ENCODE measurements at regions not wholly inside any gene's neighbourhood (a gene's known extent, or its start where the extent isn't known, plus 50 kb on each side); places are given as distances from the start of the nearest gene placed in this dataset.
"Not testable (repeated sequence)": the region's sequence is repeated elsewhere in the genome, so short reads cannot be mapped to it uniquely, and the experiment has no call there.

DNA sequence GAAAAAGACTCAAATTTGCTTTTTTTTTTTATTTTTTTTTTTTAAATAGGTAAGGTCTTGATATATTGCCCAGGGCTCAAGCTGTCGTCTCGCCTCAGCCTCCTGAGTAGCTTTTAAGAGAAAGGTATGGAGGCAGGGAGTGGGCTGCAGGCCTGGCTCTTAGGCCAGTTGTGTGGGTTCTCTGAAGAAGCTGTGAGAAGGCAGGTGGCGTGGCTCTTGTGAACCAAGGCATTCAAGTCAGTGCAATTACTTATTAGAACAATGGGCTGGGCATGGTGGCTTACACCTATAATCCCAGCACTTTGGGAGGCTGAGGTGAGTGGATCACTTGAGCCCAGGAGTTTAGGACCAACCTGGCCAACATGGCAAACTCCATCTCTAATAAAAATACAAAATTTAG lies 244.0 kb upstream of the SFRP2 start:
- no peak for DNase-seq (ENCODE audit: low spot score)

DNA sequence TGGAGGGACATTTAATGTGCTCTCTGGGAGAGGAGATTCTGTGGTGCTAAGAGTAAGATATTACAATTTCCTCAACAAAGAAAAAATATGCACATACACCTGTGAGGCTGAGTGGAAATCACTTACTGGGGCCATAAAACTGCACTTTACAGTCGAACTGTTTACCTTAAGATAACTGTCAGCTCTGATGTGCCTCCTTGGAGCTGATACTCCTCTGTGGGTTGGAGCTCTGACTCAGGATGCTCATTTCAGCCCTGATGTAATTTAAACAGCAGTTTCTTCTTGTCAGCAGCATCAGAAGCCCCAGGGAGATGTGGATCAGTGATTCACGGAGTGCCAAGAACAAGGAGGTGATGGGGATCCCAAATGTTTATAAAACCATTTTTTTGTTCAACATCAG lies 241.9 kb upstream of the SFRP2 start:
- no peak for DNase-seq (ENCODE audit: low spot score)

DNA sequence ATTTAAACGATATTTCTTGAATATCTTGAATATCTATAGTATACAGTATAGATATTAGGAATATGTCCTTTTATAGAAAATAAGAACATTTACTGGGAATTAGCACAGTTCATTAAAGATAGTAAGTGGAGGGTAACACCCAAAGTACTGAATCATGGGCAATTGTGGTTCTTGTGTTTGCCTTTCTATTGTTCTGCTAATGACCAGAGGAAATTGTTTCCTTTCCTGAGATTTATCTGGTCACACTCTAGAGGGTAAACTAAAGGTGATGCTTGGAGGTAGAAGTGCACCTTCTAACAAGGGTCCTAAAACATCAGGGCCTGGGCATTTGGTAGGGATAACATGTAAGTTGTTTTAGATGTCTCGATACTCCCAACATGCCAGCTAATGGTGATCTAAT lies 241.3 kb upstream of the SFRP2 start:
- DNase-seq (ENCODE audit: low spot score) = no peak

- no peak for DNase-seq (ENCODE audit: low spot score)
Measured at GRCh38 chr4:154029171-154029570, 240.3 kb upstream of the SFRP2 start.

GRCh38 chr4:154025110-154025509 lies 236.2 kb upstream of the SFRP2 start:
- DNase-seq (ENCODE audit: low spot score) = no peak

GRCh38 chr4:154024097-154024694 lies 235.3 kb upstream of the SFRP2 start:
- DNase-seq (ENCODE audit: low spot score) = no peak

GRCh38 chr4:154023671-154024070 lies 234.8 kb upstream of the SFRP2 start:
- DNase-seq (ENCODE audit: low spot score) = not testable (repeated sequence)

DNA sequence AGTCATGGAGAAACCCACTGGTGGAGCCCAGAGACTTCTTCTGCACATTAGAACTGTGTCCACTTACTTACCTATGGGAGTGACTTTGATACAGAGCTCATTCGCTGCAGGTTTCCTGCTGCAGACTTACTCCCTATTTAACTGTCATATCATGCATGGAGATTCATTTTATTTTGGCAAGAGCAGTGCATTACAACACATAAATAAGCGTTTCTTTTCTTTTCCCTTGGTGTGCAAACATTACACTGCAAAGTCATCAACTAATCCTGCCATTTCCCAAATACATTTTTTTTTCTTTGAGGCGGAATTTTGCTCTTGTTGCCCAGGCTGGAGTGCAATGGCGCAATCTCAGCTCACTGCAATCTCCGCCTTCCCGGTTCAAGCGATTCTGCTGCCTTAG lies 230.9 kb upstream of the SFRP2 start:
- DNase-seq (ENCODE audit: low spot score) = no peak

DNA sequence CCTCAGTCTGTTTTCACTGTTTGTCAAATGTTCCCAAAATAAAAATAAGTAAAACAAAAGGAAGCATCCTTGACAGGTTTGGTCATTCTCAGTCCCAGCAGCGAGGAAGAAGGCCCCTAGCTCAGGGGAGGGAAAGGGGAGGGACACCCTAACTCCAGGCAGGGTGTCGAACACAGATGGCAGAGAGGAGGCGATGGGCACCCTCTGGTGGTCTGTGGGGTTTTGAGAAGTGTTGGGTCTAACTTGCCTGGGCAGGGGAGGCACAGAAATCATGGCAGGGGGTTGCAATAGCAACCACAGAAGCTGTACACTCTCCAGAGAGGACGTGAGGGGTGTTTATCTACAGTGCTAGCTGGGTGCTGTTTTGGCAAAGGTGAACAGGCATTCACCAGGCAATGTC lies 229.8 kb upstream of the SFRP2 start:
- peak; percentile 68 for DNase-seq (ENCODE audit: low spot score)

DNA sequence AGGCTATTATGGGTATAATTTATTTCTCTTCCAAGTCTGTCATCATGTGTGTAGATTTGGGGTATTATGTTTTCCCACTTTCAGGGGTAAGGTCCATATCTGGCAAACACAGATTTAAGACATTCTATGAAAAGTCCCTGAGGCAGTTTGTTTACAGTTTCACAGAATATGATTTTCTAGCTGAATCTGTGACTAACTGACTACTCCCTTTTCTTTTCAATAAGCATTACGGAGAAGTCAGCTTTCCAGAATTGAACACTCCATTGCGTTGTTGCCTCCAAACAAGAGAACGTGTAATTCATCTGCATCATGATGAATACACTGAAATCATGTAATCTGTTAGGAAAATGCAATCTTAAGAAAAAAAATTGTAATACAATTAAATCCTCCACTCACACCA lies 226.7 kb upstream of the SFRP2 start:
- no peak for DNase-seq (ENCODE audit: low spot score)

GRCh38 chr4:154014407-154015321 lies 225.8 kb upstream of the SFRP2 start:
- peak; percentile 57 for DNase-seq (ENCODE audit: low spot score)

DNA sequence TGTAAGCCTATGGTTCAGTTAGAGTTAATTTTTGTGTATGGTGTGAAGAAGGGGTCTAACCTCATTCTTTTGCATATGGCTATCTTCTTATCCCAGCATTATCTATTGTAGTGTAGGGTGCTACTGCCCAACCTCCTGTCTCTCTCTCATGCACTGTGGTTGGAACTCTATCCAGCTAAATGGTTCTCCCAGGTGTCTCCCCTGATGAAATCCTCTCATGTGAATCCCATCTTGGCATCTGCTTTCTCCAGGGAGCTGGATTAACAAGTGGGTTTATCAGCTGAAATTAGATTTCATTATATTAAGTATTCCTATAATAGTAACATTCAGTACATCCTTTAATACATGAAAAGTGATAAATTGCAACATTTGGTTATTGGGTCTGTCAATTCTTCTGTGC lies 224.7 kb upstream of the SFRP2 start:
- DNase-seq (ENCODE audit: low spot score) = peak; percentile 60

DNA sequence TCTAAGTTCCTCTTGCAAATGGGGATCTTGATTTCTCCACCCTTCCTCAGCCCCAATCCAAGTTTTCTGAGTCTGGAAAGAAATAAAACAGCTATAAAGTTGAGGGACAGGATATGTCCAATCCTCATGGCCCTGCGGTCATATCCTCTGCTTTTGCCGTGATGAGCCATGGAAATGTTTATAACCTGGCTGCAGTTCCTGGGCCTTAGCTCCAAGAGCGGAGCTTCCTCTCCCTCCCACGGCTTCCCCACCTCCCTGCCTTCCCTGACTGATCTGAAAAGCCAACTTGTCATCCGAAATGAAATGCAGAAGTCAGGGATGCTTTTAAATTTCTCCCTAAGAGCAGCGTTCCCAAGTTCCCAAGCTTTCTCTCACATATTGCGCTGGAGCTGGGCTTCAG lies 221.5 kb upstream of the SFRP2 start:
- DNase-seq (ENCODE audit: low spot score) = no peak

DNA sequence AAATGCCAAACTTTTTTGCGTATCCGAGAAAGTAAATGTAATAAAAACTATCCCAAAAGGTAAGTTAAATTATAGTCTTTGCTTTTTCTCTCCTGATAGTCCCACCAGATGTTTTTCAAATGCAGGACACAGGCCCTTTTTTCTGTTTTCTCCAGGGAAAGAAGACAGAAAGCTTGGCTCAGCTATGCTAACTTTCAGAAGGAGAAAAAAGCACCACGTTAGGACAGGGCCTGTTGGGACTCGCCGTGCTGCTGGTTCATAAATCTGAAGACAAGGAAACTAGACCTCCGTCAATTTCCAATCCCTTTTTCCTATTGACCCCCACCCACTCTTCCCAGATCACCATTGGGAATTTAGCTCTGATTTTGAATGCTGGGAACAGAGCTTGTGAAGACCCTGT lies 220.9 kb upstream of the SFRP2 start:
- DNase-seq (ENCODE audit: low spot score) = no peak

DNA sequence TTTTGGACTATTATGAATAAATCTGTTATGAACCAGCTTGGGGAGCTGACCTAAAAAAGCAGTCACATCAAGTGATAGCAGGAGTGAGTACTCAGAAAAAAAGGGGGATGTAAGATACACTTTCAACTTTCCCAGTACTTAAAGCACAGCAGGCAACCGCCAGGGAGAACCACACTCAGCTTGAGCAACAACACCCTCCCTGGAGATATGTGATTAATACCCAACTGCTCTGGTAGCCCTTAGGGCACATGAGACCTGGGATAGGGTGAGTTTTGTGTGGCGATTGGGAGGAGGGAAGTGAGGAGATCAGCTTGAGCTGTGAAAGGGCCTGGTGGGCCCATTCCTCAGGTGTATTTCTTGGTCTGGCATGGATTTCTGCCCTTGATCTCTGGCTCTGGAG lies 220.3 kb upstream of the SFRP2 start:
- DNase-seq (ENCODE audit: low spot score) = no peak

- DNase-seq (ENCODE audit: low spot score) = no peak
Measured at GRCh38 chr4:154005171-154005520, 216.3 kb upstream of the SFRP2 start.

- DNase-seq (ENCODE audit: low spot score) = no peak
Measured at GRCh38 chr4:154004507-154005170, 215.8 kb upstream of the SFRP2 start.

- DNase-seq (ENCODE audit: low spot score) = no peak
Measured at GRCh38 chr4:154004016-154004415, 215.1 kb upstream of the SFRP2 start.

DNA sequence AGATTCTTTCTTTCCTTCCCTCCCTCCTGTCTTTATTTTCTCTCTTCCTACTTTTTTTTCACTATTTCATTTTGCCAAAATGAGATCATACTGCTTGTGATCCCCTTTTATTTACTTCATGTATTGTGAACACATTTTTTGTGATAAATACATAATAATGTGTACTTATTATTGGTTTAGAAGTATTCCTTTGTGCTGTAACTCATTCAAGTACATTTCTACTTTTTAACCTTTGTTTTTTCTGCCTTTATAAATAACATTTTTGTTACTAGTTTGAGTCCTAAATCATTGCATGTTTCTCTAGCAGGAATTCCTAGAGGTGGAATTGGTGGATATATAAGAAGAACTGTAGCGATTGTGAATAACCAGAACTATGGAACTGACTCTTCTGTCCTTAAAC lies 214.5 kb upstream of the SFRP2 start:
- DNase-seq (ENCODE audit: low spot score) = no peak

- DNase-seq (ENCODE audit: low spot score) = no peak
Measured at GRCh38 chr4:154001193-154001592, 212.3 kb upstream of the SFRP2 start.

- DNase-seq (ENCODE audit: low spot score) = no peak
Measured at GRCh38 chr4:153997516-153997915, 208.6 kb upstream of the SFRP2 start.

- no peak for DNase-seq (ENCODE audit: low spot score)
Measured at GRCh38 chr4:153989505-153989904, 200.6 kb upstream of the SFRP2 start.
